ENCODE measurements at regions not wholly inside any gene's neighbourhood (a gene's known extent, or its start where the extent isn't known, plus 50 kb on each side); places are given as distances from the start of the nearest gene placed in this dataset.

DNA sequence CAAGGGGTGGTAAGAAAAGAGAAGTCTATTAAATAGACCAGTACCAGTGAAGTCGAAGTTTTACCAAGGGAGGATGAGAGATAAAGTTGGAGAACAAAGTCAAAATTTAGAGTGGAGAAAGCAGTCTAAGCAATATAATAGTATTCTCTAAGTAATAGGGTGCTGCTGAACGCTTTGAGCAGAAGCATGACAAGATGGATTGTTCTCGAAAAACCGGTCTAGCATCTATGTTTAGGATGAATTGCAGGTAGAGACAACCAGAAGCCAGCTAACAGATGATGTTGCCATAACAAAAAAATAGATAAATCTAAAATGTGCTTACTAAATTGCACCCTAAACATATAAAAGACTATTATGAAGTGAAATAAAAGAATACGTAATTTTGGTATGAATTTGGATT is 237.0 kb downstream of the PRELID2 start:
- CTCF ChIA-PET, result no interaction called here

DNA sequence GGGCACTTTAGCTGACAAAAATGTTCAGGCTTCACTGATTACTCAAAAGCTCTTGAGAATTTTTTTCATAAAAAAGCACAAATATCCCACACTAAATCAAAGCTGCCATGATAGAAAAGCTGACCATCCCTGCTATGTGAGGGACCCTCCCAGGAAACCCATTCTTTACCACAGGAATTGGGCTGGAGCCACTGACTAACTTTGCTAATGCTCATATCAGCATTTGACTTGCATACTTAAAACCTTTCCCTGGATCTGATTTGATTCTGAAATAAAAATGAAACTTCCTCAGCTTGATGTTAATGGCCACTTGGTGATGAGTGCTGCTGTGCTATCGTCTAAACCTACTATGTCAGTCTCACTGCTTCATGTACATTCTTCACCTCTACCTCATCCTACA is 243.6 kb downstream of the PRELID2 start:
- ATAC-seq (no peak), DNase-seq (no peak)
- POLR2A ChIA-PET, result no interaction called here
- Histone ChIP-seq H3K4me1 (ENCODE audit: control insufficient read depth in 2 of 2, insufficient read depth in 2 of 2, low read length in 2 of 2) (no peaks in the 10 kb centered on the region), H3K36me3 (ENCODE audit: control insufficient read depth in 2 of 3, insufficient read depth in 3 of 3, low read length in 3 of 3) (no peaks in the 10 kb centered on the region), H3K9me3 (ENCODE audit: control insufficient read depth in 2 of 3, low read length in 3 of 3) (no peaks in the 10 kb centered on the region), H3K27me3 (ENCODE audit: control insufficient read depth in 2 of 2, insufficient read depth in 2 of 2, low read length in 2 of 2) (no peaks in the 10 kb centered on the region), H3K27ac (ENCODE audit: low read depth, low read length) (no peak overlapping the region), H3K4me3 (ENCODE audit: low read length) (no peak overlapping the region)
- intact Hi-C loops (cut with micrococcal nuclease), result no loop called here
- Mint-ChIP-seq H3K27ac (no peak overlapping the region), H3K27me3 (no peaks in the 10 kb centered on the region), H3K9me3 (peaks cover 0 to 11% (median 2%) of the 10 kb centered on the region in 11 donors), H3K4me1 (no peaks in the 10 kb centered on the region), H3K4me3 (no peak overlapping the region), H3K36me3 (no peaks in the 10 kb centered on the region)
- CTCF ChIA-PET, result no interaction called here

More for the DNA sequence above, 237.0 kb downstream of the PRELID2 start:
- no peaks in the 10 kb centered on the region for H3K27me3 ChIP-seq (ENCODE audit: control insufficient read depth in 2 of 2, insufficient read depth in 2 of 2, low read length in 2 of 2)
- Mint-ChIP-seq H3K27ac (no peak overlapping the region), H3K4me1 (no peaks in the 10 kb centered on the region), H3K27me3 (no peaks in the 10 kb centered on the region), H3K36me3 (no peaks in the 10 kb centered on the region), H3K9me3 (peaks cover 0 to 17% (median 3%) of the 10 kb centered on the region in 11 donors), H3K4me3 (no peak overlapping the region)
- intact Hi-C loops (cut with micrococcal nuclease), result no loop called here
- no peaks in the 10 kb centered on the region for H3K9me3 ChIP-seq (ENCODE audit: control insufficient read depth in 2 of 3, low read length in 3 of 3)
- DNase-seq (no peak), ATAC-seq (no peak)
- H3K4me1 ChIP-seq (ENCODE audit: control insufficient read depth in 2 of 2, insufficient read depth in 2 of 2, low read length in 2 of 2), result no peaks in the 10 kb centered on the region
- H3K36me3 ChIP-seq (ENCODE audit: control insufficient read depth in 2 of 3, insufficient read depth in 3 of 3, low read length in 3 of 3), result no peaks in the 10 kb centered on the region
- H3K27ac ChIP-seq (ENCODE audit: low read depth, low read length), result no peak overlapping the region
- POLR2A ChIA-PET, result no interaction called here
- H3K4me3 ChIP-seq (ENCODE audit: low read length), result no peak overlapping the region

- CTCF ChIA-PET, result no interaction called here
- Mint-ChIP-seq H3K36me3 (no peaks in the 10 kb centered on the region), H3K27ac (no peak overlapping the region), H3K4me3 (no peak overlapping the region), H3K9me3 (peaks cover 0 to 16% (median 2%) of the 10 kb centered on the region in 11 donors), H3K27me3 (no peaks in the 10 kb centered on the region), H3K4me1 (no peaks in the 10 kb centered on the region)
- Histone ChIP-seq H3K4me1 (ENCODE audit: control insufficient read depth in 2 of 2, insufficient read depth in 2 of 2, low read length in 2 of 2) (no peaks in the 10 kb centered on the region), H3K27me3 (ENCODE audit: control insufficient read depth in 2 of 2, insufficient read depth in 2 of 2, low read length in 2 of 2) (no peaks in the 10 kb centered on the region), H3K36me3 (ENCODE audit: control insufficient read depth in 2 of 3, insufficient read depth in 3 of 3, low read length in 3 of 3) (no peaks in the 10 kb centered on the region), H3K4me3 (ENCODE audit: low read length) (no peak overlapping the region), H3K9me3 (ENCODE audit: control insufficient read depth in 2 of 3, low read length in 3 of 3) (no peaks in the 10 kb centered on the region), H3K27ac (ENCODE audit: low read depth, low read length) (no peak overlapping the region)
- intact Hi-C loops (cut with micrococcal nuclease), result no loop called here
- no peak for DNase-seq
- no peak for ATAC-seq
- POLR2A ChIA-PET, result no interaction called here
Measured at GRCh38 chr5:145589063-145589462, 246.1 kb downstream of the PRELID2 start.

- Histone ChIP-seq H3K9me3 (ENCODE audit: control insufficient read depth in 2 of 3, low read length in 3 of 3) (no peaks in the 10 kb centered on the region), H3K27me3 (ENCODE audit: control insufficient read depth in 2 of 2, insufficient read depth in 2 of 2, low read length in 2 of 2) (no peaks in the 10 kb centered on the region), H3K4me1 (ENCODE audit: control insufficient read depth in 2 of 2, insufficient read depth in 2 of 2, low read length in 2 of 2) (no peaks in the 10 kb centered on the region), H3K36me3 (ENCODE audit: control insufficient read depth in 2 of 3, insufficient read depth in 3 of 3, low read length in 3 of 3) (no peaks in the 10 kb centered on the region), H3K4me3 (ENCODE audit: low read length) (no peak overlapping the region), H3K27ac (ENCODE audit: low read depth, low read length) (no peak overlapping the region)
- Mint-ChIP-seq H3K9me3 (peaks cover 0 to 14% (median 2%) of the 10 kb centered on the region in 11 donors), H3K27ac (no peak overlapping the region), H3K4me3 (no peak overlapping the region), H3K4me1 (no peaks in the 10 kb centered on the region), H3K36me3 (no peaks in the 10 kb centered on the region), H3K27me3 (no peaks in the 10 kb centered on the region)
- POLR2A ChIA-PET, result no interaction called here
- CTCF ChIA-PET, result no interaction called here
- DNase-seq (no peak), ATAC-seq (no peak)
- intact Hi-C loops (cut with micrococcal nuclease), result no loop called here
Measured at GRCh38 chr5:145588558-145588957, 246.6 kb downstream of the PRELID2 start.

GRCh38 chr5:145588113-145588512 is 247.0 kb downstream of the PRELID2 start:
- no peak for ATAC-seq
- Mint-ChIP-seq H3K4me1 (no peaks in the 10 kb centered on the region), H3K27ac (no peak overlapping the region), H3K9me3 (peaks cover 0 to 14% (median 0%) of the 10 kb centered on the region in 11 donors), H3K27me3 (no peaks in the 10 kb centered on the region), H3K4me3 (no peak overlapping the region), H3K36me3 (no peaks in the 10 kb centered on the region)
- H3K9me3 ChIP-seq (ENCODE audit: control insufficient read depth in 2 of 3, low read length in 3 of 3), result no peaks in the 10 kb centered on the region
- ChIA-PET POLR2A (no interaction called here), CTCF (no interaction called here)
- DNase-seq, result no peak
- no peak overlapping the region for H3K27ac ChIP-seq (ENCODE audit: low read depth, low read length)
- H3K4me1 ChIP-seq (ENCODE audit: control insufficient read depth in 2 of 2, insufficient read depth in 2 of 2, low read length in 2 of 2), result no peaks in the 10 kb centered on the region
- H3K4me3 ChIP-seq (ENCODE audit: low read length), result no peak overlapping the region
- no peaks in the 10 kb centered on the region for H3K36me3 ChIP-seq (ENCODE audit: control insufficient read depth in 2 of 3, insufficient read depth in 3 of 3, low read length in 3 of 3)
- no peaks in the 10 kb centered on the region for H3K27me3 ChIP-seq (ENCODE audit: control insufficient read depth in 2 of 2, insufficient read depth in 2 of 2, low read length in 2 of 2)
- intact Hi-C loops (cut with micrococcal nuclease), result no loop called here

DNA sequence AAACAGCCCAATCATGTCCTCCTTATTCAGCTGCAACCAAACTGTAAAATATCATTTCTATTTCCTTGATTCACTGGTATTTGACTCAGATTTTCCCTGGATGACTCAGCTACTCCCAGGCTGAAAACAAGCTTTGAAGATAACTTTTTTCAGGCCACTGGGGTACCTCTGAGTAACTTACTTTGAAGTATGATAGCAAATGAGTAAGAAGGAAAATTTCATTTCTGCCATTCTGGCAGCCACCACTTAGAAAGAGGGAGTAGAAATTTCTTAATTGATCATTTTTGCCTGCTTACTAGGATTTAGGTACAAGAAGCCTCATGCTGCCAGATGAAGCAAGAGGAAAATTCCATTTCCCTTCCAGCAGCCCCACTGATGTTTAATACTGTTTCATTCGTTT is 247.4 kb downstream of the PRELID2 start:
- Mint-ChIP-seq H3K9me3 (peaks cover 0 to 14% (median 0%) of the 10 kb centered on the region in 11 donors), H3K4me3 (no peak overlapping the region), H3K27ac (no peak overlapping the region), H3K36me3 (no peaks in the 10 kb centered on the region), H3K4me1 (no peaks in the 10 kb centered on the region), H3K27me3 (no peaks in the 10 kb centered on the region)
- no peaks in the 10 kb centered on the region for H3K4me1 ChIP-seq (ENCODE audit: control insufficient read depth in 2 of 2, insufficient read depth in 2 of 2, low read length in 2 of 2)
- intact Hi-C loops (cut with micrococcal nuclease), result no loop called here
- CTCF ChIA-PET, result no interaction called here
- no peaks in the 10 kb centered on the region for H3K27me3 ChIP-seq (ENCODE audit: control insufficient read depth in 2 of 2, insufficient read depth in 2 of 2, low read length in 2 of 2)
- ATAC-seq, result no peak
- POLR2A ChIA-PET, result no interaction called here
- H3K36me3 ChIP-seq (ENCODE audit: control insufficient read depth in 2 of 3, insufficient read depth in 3 of 3, low read length in 3 of 3), result no peaks in the 10 kb centered on the region
- H3K4me3 ChIP-seq (ENCODE audit: low read length), result no peak overlapping the region
- H3K27ac ChIP-seq (ENCODE audit: low read depth, low read length), result no peak overlapping the region
- DNase-seq, result no peak
- H3K9me3 ChIP-seq (ENCODE audit: control insufficient read depth in 2 of 3, low read length in 3 of 3), result no peaks in the 10 kb centered on the region

DNA sequence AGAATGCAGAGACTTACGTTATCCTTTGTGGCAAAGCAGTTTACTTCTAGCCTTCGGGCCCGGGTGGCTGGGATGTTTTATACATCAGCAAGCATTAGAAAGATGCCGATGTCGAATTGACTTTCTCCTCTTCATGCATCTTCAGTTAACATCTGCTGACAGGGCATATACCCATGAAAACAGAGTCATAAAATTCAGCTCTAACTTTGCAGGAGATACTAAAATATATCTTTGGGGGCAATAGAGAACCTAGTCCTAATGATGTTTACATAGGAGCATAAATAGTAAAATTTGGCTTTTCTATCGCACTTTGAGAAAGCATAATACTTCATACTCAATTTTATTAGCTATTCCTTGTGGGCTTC is 247.9 kb downstream of the PRELID2 start:
- Histone ChIP-seq H3K4me3 (ENCODE audit: low read length) (no peak overlapping the region), H3K9me3 (ENCODE audit: control insufficient read depth in 2 of 3, low read length in 3 of 3) (no peaks in the 10 kb centered on the region), H3K4me1 (ENCODE audit: control insufficient read depth in 2 of 2, insufficient read depth in 2 of 2, low read length in 2 of 2) (no peaks in the 10 kb centered on the region), H3K27ac (ENCODE audit: low read depth, low read length) (no peak overlapping the region), H3K27me3 (ENCODE audit: control insufficient read depth in 2 of 2, insufficient read depth in 2 of 2, low read length in 2 of 2) (no peaks in the 10 kb centered on the region), H3K36me3 (ENCODE audit: control insufficient read depth in 2 of 3, insufficient read depth in 3 of 3, low read length in 3 of 3) (no peaks in the 10 kb centered on the region)
- Mint-ChIP-seq H3K27me3 (no peaks in the 10 kb centered on the region), H3K27ac (no peak overlapping the region), H3K4me3 (no peak overlapping the region), H3K9me3 (peaks cover 0 to 16% (median under 1%) of the 10 kb centered on the region in 11 donors), H3K4me1 (no peaks in the 10 kb centered on the region), H3K36me3 (no peaks in the 10 kb centered on the region)
- ChIA-PET CTCF (no interaction called here), POLR2A (no interaction called here)
- ATAC-seq (no peak), DNase-seq (no peak)
- intact Hi-C loops (cut with micrococcal nuclease), result no loop called here

All from naive thymus-derived CD4-positive, alpha-beta T cell (primary cell).